Endodermal cell (in vitro differentiated cells): ENCODE measurements at regions not wholly inside any gene's neighbourhood (a gene's known extent, or its start where the extent isn't known, plus 50 kb on each side); places are given as distances from the start of the nearest gene placed in this dataset.
A peak's percentile ranks its signal among the peaks of the same experiment; 100 is the strongest.

Experiments
- DNase-seq: peaks from one replicate; pipeline ENCODE4 v3.0.0-alpha.2; 2017
- H3K27ac ChIP-seq: 2 replicates; pipeline ENCODE4 v1.5.1; 2013; ENCODE audit warnings: mild to moderate bottlenecking, low read depth, low read length, moderate library complexity
- H3K27me3 ChIP-seq: 2 replicates; pipeline ENCODE4 v1.6.1; 2013; ENCODE audit warnings: mild to moderate bottlenecking, low read length, moderate library complexity; ENCODE audit not compliant: insufficient read depth, control insufficient read depth, poor library complexity, severe bottlenecking
- H3K36me3 ChIP-seq: 2 replicates; pipeline ENCODE4 v1.7.0; 2013; ENCODE audit warnings: mild to moderate bottlenecking, low read length, moderate library complexity; ENCODE audit not compliant: control insufficient read depth, insufficient read depth
- H3K4me1 ChIP-seq: one replicate; pipeline ENCODE4 v1.7.0; 2013; ENCODE audit warnings: low read length; ENCODE audit not compliant: control insufficient read depth, insufficient read depth
- H3K4me3 ChIP-seq: 2 replicates; pipeline ENCODE4 v1.5.1; 2013; ENCODE audit warnings: mild to moderate bottlenecking, low read length, moderate library complexity
- H3K9ac ChIP-seq: 2 replicates; pipeline ENCODE4 v1.6.1; 2013; ENCODE audit warnings: mild to moderate bottlenecking, low read length, moderate library complexity; ENCODE audit not compliant: poor library complexity, severe bottlenecking; ENCODE audit errors: extremely low read depth
- H3K9me3 ChIP-seq: 2 replicates; pipeline ENCODE4 v1.6.1; 2013; ENCODE audit warnings: mild to moderate bottlenecking, low read length, moderate library complexity; ENCODE audit not compliant: control insufficient read depth
- H3K27ac Mint-ChIP-seq: 2 replicates; pipeline ENCODE4 v1.8.0; 2020; ENCODE audit warnings: mixed read lengths
- H3K27me3 Mint-ChIP-seq: 2 replicates; pipeline ENCODE4 v1.8.0; 2021; ENCODE audit warnings: mild to moderate bottlenecking, mixed read lengths; ENCODE audit not compliant: insufficient read depth
- H3K36me3 Mint-ChIP-seq: 2 replicates; pipeline ENCODE4 v1.8.0; 2020; ENCODE audit warnings: low read depth, mixed read lengths
- H3K4me1 Mint-ChIP-seq: 2 replicates; pipeline ENCODE4 v1.8.0; 2020; ENCODE audit warnings: mixed read lengths
- H3K4me3 Mint-ChIP-seq: 2 replicates; pipeline ENCODE4 v1.8.0; 2020; ENCODE audit warnings: mild to moderate bottlenecking, moderate library complexity, mixed read lengths
- H3K9me3 Mint-ChIP-seq: 2 replicates; pipeline ENCODE4 v1.8.0; 2020; ENCODE audit warnings: mild to moderate bottlenecking, mixed read lengths
- WGBS, 2 experiments: methylation state at CpG; one replicate each; pipeline versions ENCODE4 v1.1.5 to v1.1.7; 2013; ENCODE audit warnings: missing lambda C conversion rate in 2 of 2, mixed read lengths in 1 of 2; ENCODE audit not compliant: insufficient coverage in 1 of 2, insufficient read length in 1 of 2; 5-methylcytosine and 5-hydroxymethylcytosine counted together
- TF ChIP-seq, protein P1 (sequence below): fragments of 200-600 bp; sonication (generic); conservative IDR thresholded peaks from 2 replicates; pipeline ENCODE4 v1.5.0; 2021; ENCODE audit warnings: antibody characterized with exemption, mild to moderate bottlenecking

DNA sequence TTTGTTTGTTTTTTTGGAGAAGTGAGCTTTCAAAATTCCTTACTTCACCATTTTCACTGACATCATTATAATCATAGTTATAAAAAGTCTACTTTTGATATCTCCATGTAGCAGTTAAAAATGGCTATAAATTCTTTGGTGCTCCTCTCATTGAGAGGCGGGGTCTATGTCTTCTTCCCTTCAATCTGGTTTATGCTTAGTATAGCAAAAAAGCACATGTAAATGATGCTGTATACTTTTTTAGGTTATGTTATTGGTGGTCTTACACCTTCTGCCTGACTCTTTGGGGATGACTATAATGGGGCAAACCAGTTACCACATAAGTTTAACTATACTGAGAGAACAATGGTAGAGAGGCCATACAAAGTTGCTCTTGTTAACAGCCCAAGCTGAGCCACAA, 289.6 kb downstream of the EPM2A start:
- H3K9me3 ChIP-seq: peaks cover 59% of the 10 kb centered on the region
- no peaks in the 10 kb centered on the region for H3K27me3 ChIP-seq
- WGBS, 2 experiments: 78 to 92% methylated on average over 1 of the region's 1 CpG
- H3K4me3 Mint-ChIP-seq: no peak overlapping the region
- peaks cover 15% of the 10 kb centered on the region for H3K36me3 Mint-ChIP-seq
- TF ChIP-seq, protein P1, sequence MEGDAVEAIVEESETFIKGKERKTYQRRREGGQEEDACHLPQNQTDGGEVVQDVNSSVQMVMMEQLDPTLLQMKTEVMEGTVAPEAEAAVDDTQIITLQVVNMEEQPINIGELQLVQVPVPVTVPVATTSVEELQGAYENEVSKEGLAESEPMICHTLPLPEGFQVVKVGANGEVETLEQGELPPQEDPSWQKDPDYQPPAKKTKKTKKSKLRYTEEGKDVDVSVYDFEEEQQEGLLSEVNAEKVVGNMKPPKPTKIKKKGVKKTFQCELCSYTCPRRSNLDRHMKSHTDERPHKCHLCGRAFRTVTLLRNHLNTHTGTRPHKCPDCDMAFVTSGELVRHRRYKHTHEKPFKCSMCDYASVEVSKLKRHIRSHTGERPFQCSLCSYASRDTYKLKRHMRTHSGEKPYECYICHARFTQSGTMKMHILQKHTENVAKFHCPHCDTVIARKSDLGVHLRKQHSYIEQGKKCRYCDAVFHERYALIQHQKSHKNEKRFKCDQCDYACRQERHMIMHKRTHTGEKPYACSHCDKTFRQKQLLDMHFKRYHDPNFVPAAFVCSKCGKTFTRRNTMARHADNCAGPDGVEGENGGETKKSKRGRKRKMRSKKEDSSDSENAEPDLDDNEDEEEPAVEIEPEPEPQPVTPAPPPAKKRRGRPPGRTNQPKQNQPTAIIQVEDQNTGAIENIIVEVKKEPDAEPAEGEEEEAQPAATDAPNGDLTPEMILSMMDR: no peak
- no peak overlapping the region for H3K27ac ChIP-seq
- no peaks in the 10 kb centered on the region for H3K4me1 Mint-ChIP-seq
- H3K4me1 ChIP-seq: no peaks in the 10 kb centered on the region
- H3K9ac ChIP-seq: no peak overlapping the region
- no peaks in the 10 kb centered on the region for H3K27me3 Mint-ChIP-seq
- H3K4me3 ChIP-seq: no peak overlapping the region
- no peaks in the 10 kb centered on the region for H3K36me3 ChIP-seq
- H3K9me3 Mint-ChIP-seq: peaks cover 60% of the 10 kb centered on the region
- DNase-seq: no peak
- no peak overlapping the region for H3K27ac Mint-ChIP-seq

DNA sequence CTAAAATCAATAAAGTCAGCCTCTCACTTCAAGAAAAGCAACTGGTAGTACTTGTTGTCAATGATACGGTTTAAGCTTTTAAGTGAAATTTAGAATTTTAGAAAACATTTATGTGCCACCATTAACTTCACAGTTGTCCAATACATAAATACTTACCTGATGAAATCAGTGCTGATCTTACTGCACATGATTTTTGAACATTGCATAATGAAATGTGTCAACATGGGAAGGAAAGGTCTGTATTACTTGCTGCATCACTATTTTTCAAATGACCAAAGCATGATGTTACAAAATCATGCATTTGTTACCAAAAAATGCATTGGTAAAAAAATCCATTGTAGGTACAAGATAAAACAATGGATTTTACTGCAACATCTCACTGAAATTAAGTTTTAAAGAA, 284.3 kb downstream of the EPM2A start:
- 83% methylated on average over 1 of the region's 1 CpG; no CpG with 5 or more reads in 1 of the 2 experiments for WGBS, 2 experiments
- Histone ChIP-seq H3K9me3 (peaks cover 19% of the 10 kb centered on the region), H3K9ac (no peak overlapping the region), H3K4me3 (no peak overlapping the region), H3K36me3 (no peaks in the 10 kb centered on the region), H3K4me1 (no peaks in the 10 kb centered on the region), H3K27me3 (no peaks in the 10 kb centered on the region), H3K27ac (no peak overlapping the region)
- DNase-seq: no peak
- Mint-ChIP-seq H3K4me1 (peaks cover 9% of the 10 kb centered on the region), H3K36me3 (peaks cover 7% of the 10 kb centered on the region), H3K4me3 (no peak overlapping the region), H3K27me3 (no peaks in the 10 kb centered on the region), H3K27ac (no peak overlapping the region), H3K9me3 (peaks cover 14% of the 10 kb centered on the region)
- TF ChIP-seq, protein P1: no peak

DNA sequence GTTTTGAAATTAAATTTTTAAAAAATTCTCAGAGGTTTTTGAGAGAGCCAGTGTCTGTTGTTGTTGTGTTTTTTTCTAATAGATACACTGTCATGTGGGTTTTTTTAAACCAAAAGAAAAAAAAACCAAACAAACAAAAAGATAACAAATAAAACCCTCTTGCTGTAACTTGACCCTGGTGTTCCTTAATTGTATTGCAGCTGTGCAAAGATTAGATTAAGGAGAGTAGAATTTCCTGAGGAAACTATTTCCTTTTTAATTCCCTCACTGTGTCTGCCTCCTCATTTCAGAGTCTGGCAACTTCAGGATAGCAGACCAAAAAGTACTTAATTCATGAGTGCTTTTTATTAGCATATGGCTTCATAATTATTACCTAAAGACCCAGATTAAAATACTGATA, 281.9 kb downstream of the EPM2A start:
- no peak overlapping the region for H3K27ac Mint-ChIP-seq
- no peak for DNase-seq
- H3K4me1 ChIP-seq: no peaks in the 10 kb centered on the region

More for the DNA sequence above, 281.9 kb downstream of the EPM2A start:
- Histone ChIP-seq H3K4me3 (peak overlapping the region; percentile 30), H3K9ac (no peak overlapping the region), H3K27ac (no peak overlapping the region), H3K36me3 (no peaks in the 10 kb centered on the region), H3K27me3 (no peaks in the 10 kb centered on the region), H3K9me3 (peaks cover 9% of the 10 kb centered on the region)
- TF ChIP-seq, protein P1: peak; percentile 73
- Mint-ChIP-seq H3K4me3 (no peak overlapping the region), H3K36me3 (peaks cover 4% of the 10 kb centered on the region), H3K9me3 (peaks cover 6% of the 10 kb centered on the region), H3K4me1 (peaks cover 9% of the 10 kb centered on the region), H3K27me3 (no peaks in the 10 kb centered on the region)
